ENCODE measurements at regions not wholly inside any gene's neighbourhood (a gene's known extent, or its start where the extent isn't known, plus 50 kb on each side); places are given as distances from the start of the nearest gene placed in this dataset.

- RAD21 ChIA-PET (ENCODE audit: low non-redundant PET in 1 of 2, low total read pairs in 2 of 2, uncharacterized antibody in 2 of 2, unreplicated experiment in 2 of 2) = no interaction called here
- POLR2A ChIA-PET = no interaction called here
- Histone ChIP-seq H2AFZ (ENCODE audit: low read depth, low read length, poor library complexity, severe bottlenecking) (no peak overlapping the region), H3K79me2 (ENCODE audit: insufficient read depth, low read length) (no peaks in the 10 kb centered on the region; the same call in 1 of the 2 replicates), H3K9ac (ENCODE audit: low read length) (no peak overlapping the region), H3K27ac (ENCODE audit: low read depth, low read length) (peak overlapping the region; percentile 100), H3K4me1 (ENCODE audit: control insufficient read depth in 1 of 2, insufficient read depth in 2 of 2, low read length in 2 of 2) (peaks cover 50 to 64% of the 10 kb centered on the region in 2 experiments), H3K36me3 (ENCODE audit: control insufficient read depth in 1 of 2, insufficient read depth in 2 of 2, low read length in 2 of 2) (0 out of 4 replicates have a peak, but pooled peaks cover 0 to 1% of the 10 kb centered on the region in 2 experiments), H3K4me3 (replicated peaks in 1 of 2; ENCODE audit: low read depth in 1 of 2, low read length in 2 of 2) (no peak overlapping the region), H3K27me3 (ENCODE audit: insufficient read depth, low read length) (no peaks in the 10 kb centered on the region), H3K9me2 (ENCODE audit: insufficient read depth) (no peaks in the 10 kb centered on the region), H3K4me2 (ENCODE audit: low read length) (no peak overlapping the region), H3K9me3 (ENCODE audit: control insufficient read depth in 1 of 2, insufficient read depth in 1 of 2, low read depth in 1 of 2, low read length in 2 of 2) (no peaks in the 10 kb centered on the region), H4K20me1 (ENCODE audit: insufficient read depth) (no peaks in the 10 kb centered on the region)
- DNase-seq (ENCODE audit: low read depth, low spot score) (no peak), ATAC-seq (no peak)
- no TSS peak for BruUV-seq (replicated peaks)
- CTCF ChIA-PET = no interaction called here
- intact Hi-C loops (cut with micrococcal nuclease) = no loop called here
- no peak for TF ChIP-seq EZH2 (IDR thresholded peaks at IDR 0.05)
- no peak for TF ChIP-seq EZH2phosphoT487 (IDR thresholded peaks at IDR 0.05; ENCODE audit: borderline replicate concordance)
- TF ChIP-seq POLR2AphosphoS5 (IDR thresholded peaks at IDR 0.05; ENCODE audit: low read depth, low read length) = no peak
- TF ChIP-seq MAX (IDR thresholded peaks at IDR 0.05) = no peak
- TF ChIP-seq ZNF274 (IDR thresholded peaks at IDR 0.05; ENCODE audit: low read depth, low read length) = no peak
- no peak for TF ChIP-seq SIN3A (IDR thresholded peaks at IDR 0.05; ENCODE audit: low read depth)
- no peak for TF ChIP-seq REST (IDR thresholded peaks at IDR 0.05; ENCODE audit: low read depth)
- no peak for TF ChIP-seq TCF7L2 (IDR thresholded peaks at IDR 0.05; ENCODE audit: borderline replicate concordance, extremely low read depth, insufficient read depth, insufficient read length)
- TF ChIP-seq CBX3 (IDR thresholded peaks at IDR 0.05; ENCODE audit: low read depth) = no peak
- no peak for TF ChIP-seq ZBTB33 (IDR thresholded peaks at IDR 0.05; ENCODE audit: extremely low read depth, insufficient replicate concordance, low read length)
- no peak for TF ChIP-seq FOSL1 (IDR thresholded peaks at IDR 0.05; ENCODE audit: low read depth)
- TF ChIP-seq SRF (IDR thresholded peaks at IDR 0.05; ENCODE audit: low read depth) = no peak
- no peak for TF ChIP-seq RAD21 (IDR thresholded peaks at IDR 0.05; ENCODE audit: low read depth)
- TF ChIP-seq CTCF (IDR thresholded peaks at IDR 0.05 in 2 of 3, conservative IDR thresholded peaks at IDR 0.05 in 1 of 3; ENCODE audit: borderline replicate concordance in 1 of 3, insufficient read depth in 1 of 3, low read depth in 2 of 3, low read length in 2 of 3) = no peak
- TF ChIP-seq ZFX (IDR thresholded peaks at IDR 0.05) = no peak
These were observed 173.2 kb upstream of the HMGA2 start for GRCh38 chr12:65651060-65651459.

Measured in HCT116 (cell line).